ENCODE measurements at regions not wholly inside any gene's neighbourhood (a gene's known extent, or its start where the extent isn't known, plus 50 kb on each side); places are given as distances from the start of the nearest gene placed in this dataset.

- Histone ChIP-seq H3K9me3 (ENCODE audit: insufficient read depth, low read length) (no peaks in the 10 kb centered on the region), H3K9me2 (replicated peaks; ENCODE audit: insufficient read depth, low read length) (no peaks in the 10 kb centered on the region), H4K20me1 (ENCODE audit: low read depth, low read length) (no peaks in the 10 kb centered on the region), H3K36me3 (ENCODE audit: low read length) (no peaks in the 10 kb centered on the region), H2AFZ (ENCODE audit: low read depth, low read length, severe bottlenecking) (no peak overlapping the region), H3K4me3 (ENCODE audit: insufficient read depth, low read length, poor library complexity, severe bottlenecking) (no peak overlapping the region), H3K27me3 (ENCODE audit: low read length) (no peaks in the 10 kb centered on the region), H3K79me2 (ENCODE audit: insufficient read depth, low read length) (no peaks in the 10 kb centered on the region), H3K4me2 (ENCODE audit: low read depth, low read length, poor library complexity, severe bottlenecking) (no peak overlapping the region), H3K27ac (ENCODE audit: low read depth, low read length) (no peak overlapping the region), H3F3A (ENCODE audit: insufficient read depth) (no peaks in the 10 kb centered on the region), H3K9ac (ENCODE audit: low read length) (no peak overlapping the region)
- TF ChIP-seq EZH2phosphoT487 (conservative IDR thresholded peaks at IDR 0.05; ENCODE audit: low read length), result no peak
- TF ChIP-seq CTCF (IDR thresholded peaks at IDR 0.05; ENCODE audit: insufficient read depth, low read length, poor library complexity, severe bottlenecking), result no peak
These were observed 59.0 kb upstream of the C1QTNF7 start for GRCh38 chr4:15368856-15369255.

- no peak for TF ChIP-seq EZH2phosphoT487 (conservative IDR thresholded peaks at IDR 0.05; ENCODE audit: low read length)
- no peak for TF ChIP-seq CTCF (IDR thresholded peaks at IDR 0.05; ENCODE audit: insufficient read depth, low read length, poor library complexity, severe bottlenecking)
- Histone ChIP-seq H3K36me3 (ENCODE audit: low read length) (no peaks in the 10 kb centered on the region), H3K9ac (ENCODE audit: low read length) (no peak overlapping the region), H3K9me2 (replicated peaks; ENCODE audit: insufficient read depth, low read length) (no peaks in the 10 kb centered on the region), H2AFZ (ENCODE audit: low read depth, low read length, severe bottlenecking) (no peak overlapping the region), H3F3A (ENCODE audit: insufficient read depth) (no peaks in the 10 kb centered on the region), H3K4me3 (ENCODE audit: insufficient read depth, low read length, poor library complexity, severe bottlenecking) (no peak overlapping the region), H4K20me1 (ENCODE audit: low read depth, low read length) (no peaks in the 10 kb centered on the region), H3K9me3 (ENCODE audit: insufficient read depth, low read length) (no peaks in the 10 kb centered on the region), H3K27me3 (ENCODE audit: low read length) (no peaks in the 10 kb centered on the region), H3K79me2 (ENCODE audit: insufficient read depth, low read length) (no peaks in the 10 kb centered on the region), H3K27ac (ENCODE audit: low read depth, low read length) (no peak overlapping the region), H3K4me2 (ENCODE audit: low read depth, low read length, poor library complexity, severe bottlenecking) (no peak overlapping the region)
These were observed 57.5 kb upstream of the C1QTNF7 start for GRCh38 chr4:15370296-15370695.

GRCh38 chr4:15373363-15373762 lies 54.5 kb upstream of the C1QTNF7 start:
- Histone ChIP-seq H3K9me3 (ENCODE audit: insufficient read depth, low read length) (no peaks in the 10 kb centered on the region), H3K27ac (ENCODE audit: low read depth, low read length) (no peak overlapping the region), H3K36me3 (ENCODE audit: low read length) (no peaks in the 10 kb centered on the region), H3K9ac (ENCODE audit: low read length) (no peak overlapping the region), H3K79me2 (ENCODE audit: insufficient read depth, low read length) (no peaks in the 10 kb centered on the region), H3K4me2 (ENCODE audit: low read depth, low read length, poor library complexity, severe bottlenecking) (no peak overlapping the region), H2AFZ (ENCODE audit: low read depth, low read length, severe bottlenecking) (no peak overlapping the region), H3K27me3 (ENCODE audit: low read length) (no peaks in the 10 kb centered on the region; the same call in 1 of the 2 replicates), H3K4me3 (ENCODE audit: insufficient read depth, low read length, poor library complexity, severe bottlenecking) (no peak overlapping the region), H4K20me1 (ENCODE audit: low read depth, low read length) (no peaks in the 10 kb centered on the region), H3F3A (ENCODE audit: insufficient read depth) (no peaks in the 10 kb centered on the region), H3K9me2 (replicated peaks; ENCODE audit: insufficient read depth, low read length) (no peaks in the 10 kb centered on the region)
- TF ChIP-seq EZH2phosphoT487 (conservative IDR thresholded peaks at IDR 0.05; ENCODE audit: low read length), result no peak
- no peak for TF ChIP-seq CTCF (IDR thresholded peaks at IDR 0.05; ENCODE audit: insufficient read depth, low read length, poor library complexity, severe bottlenecking)

All from SU-DHL-6 (cell line).